H9 (cell line): ENCODE measurements at regions not wholly inside any gene's neighbourhood (a gene's known extent, or its start where the extent isn't known, plus 50 kb on each side); places are given as distances from the start of the nearest gene placed in this dataset.

Experiments used
- DNase-seq: peaks from one replicate; pipeline ENCODE4 v3.0.0-alpha.2; 2017
- H2AFZ ChIP-seq: one replicate; pipeline ENCODE4 v1.6.1; 2013; ENCODE audit warnings: mild to moderate bottlenecking, low read length, control low read depth, moderate library complexity
- H2AK5ac ChIP-seq: 2 replicates; pipeline ENCODE4 v1.6.1; 2013; ENCODE audit warnings: low read length, control low read depth, mixed read lengths; ENCODE audit not compliant: insufficient read length
- H2BK120ac ChIP-seq: one replicate; pipeline ENCODE4 v1.6.1; 2013; ENCODE audit warnings: low read depth, mild to moderate bottlenecking, low read length, control low read depth, inconsistent platforms; ENCODE audit not compliant: poor library complexity, severe bottlenecking
- H2BK12ac ChIP-seq: 2 replicates; pipeline ENCODE4 v1.6.1; 2013; ENCODE audit warnings: low read length, control low read depth, mixed read lengths, low read depth; ENCODE audit not compliant: insufficient read length
- H2BK15ac ChIP-seq: 2 replicates; pipeline ENCODE4 v1.6.1; 2013; ENCODE audit warnings: low read depth, low read length, control low read depth
- H2BK20ac ChIP-seq: one replicate; pipeline ENCODE4 v1.6.1; 2013; ENCODE audit warnings: low read depth, mild to moderate bottlenecking, low read length, control low read depth, inconsistent platforms; ENCODE audit not compliant: poor library complexity, severe bottlenecking
- H2BK5ac ChIP-seq: 2 replicates; pipeline ENCODE4 v1.6.1; 2013; ENCODE audit warnings: low read length, control low read depth, mixed read lengths; ENCODE audit not compliant: insufficient read length
- H3K14ac ChIP-seq: 2 replicates; pipeline ENCODE4 v1.6.1; 2013; ENCODE audit warnings: low read length, control low read depth; ENCODE audit not compliant: insufficient read depth
- H3K18ac ChIP-seq: 2 replicates; pipeline ENCODE4 v1.6.1; 2013; ENCODE audit warnings: low read depth, mild to moderate bottlenecking, mixed read lengths, low read length, control low read depth; ENCODE audit not compliant: insufficient read length
- H3K23ac ChIP-seq: 2 replicates; pipeline ENCODE4 v1.6.1; 2013; ENCODE audit warnings: low read length, control low read depth, mixed read lengths, low read depth; ENCODE audit not compliant: insufficient read length
- H3K23me2 ChIP-seq: 2 replicates; pipeline ENCODE4 v1.6.1; 2013; ENCODE audit warnings: low read depth, mild to moderate bottlenecking, mixed read lengths, low read length, control low read depth; ENCODE audit not compliant: insufficient read length, poor library complexity, severe bottlenecking
- H3K27ac ChIP-seq: 2 replicates; pipeline ENCODE4 v1.5.1; 2013; ENCODE audit warnings: low read length, control low read depth, mixed read lengths, low read depth; ENCODE audit not compliant: insufficient read length
- H3K27me3 ChIP-seq: 2 replicates; pipeline ENCODE4 v1.6.1; 2013; ENCODE audit warnings: low read length, control low read depth, inconsistent platforms; ENCODE audit not compliant: insufficient read depth
- H3K4ac ChIP-seq: 2 replicates; pipeline ENCODE4 v1.6.1; 2013; ENCODE audit warnings: low read depth, mild to moderate bottlenecking, control low read depth, inconsistent platforms, low read length, moderate library complexity
- H3K4me1 ChIP-seq: 2 replicates; pipeline ENCODE4 v1.6.1; 2013; ENCODE audit warnings: low read length, control low read depth, inconsistent platforms; ENCODE audit not compliant: insufficient read depth
- H3K4me2 ChIP-seq: 2 replicates; pipeline ENCODE4 v1.6.1; 2013; ENCODE audit warnings: low read length, control low read depth, mixed read lengths; ENCODE audit not compliant: insufficient read length, insufficient read depth
- H3K56ac ChIP-seq: 2 replicates; pipeline ENCODE4 v1.6.1; 2013; ENCODE audit warnings: low read depth, mild to moderate bottlenecking, mixed read lengths, low read length, control low read depth; ENCODE audit not compliant: insufficient read length
- H3K79me1 ChIP-seq: 2 replicates; pipeline ENCODE4 v1.6.1; 2013; ENCODE audit warnings: low read depth, mild to moderate bottlenecking, moderate library complexity, low read length, control low read depth, inconsistent platforms; ENCODE audit not compliant: insufficient read depth, poor library complexity, severe bottlenecking
- H3K79me2 ChIP-seq: 2 replicates; pipeline ENCODE4 v1.6.1; 2013; ENCODE audit warnings: low read length, control low read depth, inconsistent platforms; ENCODE audit not compliant: insufficient read depth
- H3K9ac ChIP-seq: 2 replicates; pipeline ENCODE4 v1.6.1; 2013; ENCODE audit warnings: low read length, control low read depth, mixed read lengths; ENCODE audit not compliant: insufficient read length; ENCODE audit errors: extremely low read depth
- H3K9me3 ChIP-seq: one replicate; pipeline ENCODE4 v1.6.1; 2013; ENCODE audit warnings: low read depth, low read length, inconsistent platforms; ENCODE audit not compliant: control insufficient read depth
- H3T11ph ChIP-seq: one replicate; pipeline ENCODE4 v1.6.1; 2013; ENCODE audit warnings: mild to moderate bottlenecking, low read length, control low read depth, inconsistent platforms
- H4K20me1 ChIP-seq: one replicate; pipeline ENCODE4 v1.6.1; 2013; ENCODE audit not compliant: control insufficient read depth, insufficient read length, insufficient read depth
- H4K5ac ChIP-seq: 2 replicates; pipeline ENCODE4 v1.6.1; 2013; ENCODE audit warnings: low read depth, mild to moderate bottlenecking, mixed read lengths, low read length, control low read depth; ENCODE audit not compliant: insufficient read length
- H4K8ac ChIP-seq: replicated peaks from 2 replicates; pipeline ENCODE4 v1.6.1; 2013; ENCODE audit warnings: low read length, control low read depth, mixed read lengths, low read depth; ENCODE audit not compliant: insufficient read length
- H4K91ac ChIP-seq: 2 replicates; pipeline ENCODE4 v1.6.1; 2013; ENCODE audit warnings: low read depth, mild to moderate bottlenecking, moderate library complexity, mixed read lengths, low read length, control low read depth; ENCODE audit not compliant: insufficient read length
- H3K27ac Mint-ChIP-seq, 3 experiments: 2 replicates in 2 of 3; 3 replicates in 1 of 3; pipeline ENCODE4 v1.8.0; 2020 to 2021; ENCODE audit warnings: mixed read lengths in 3 of 3, mild to moderate bottlenecking in 1 of 3, moderate library complexity in 1 of 3
- H3K27me3 Mint-ChIP-seq: 2 replicates; pipeline ENCODE4 v1.8.0; 2021; ENCODE audit warnings: low read depth, mild to moderate bottlenecking, moderate library complexity, mixed read lengths
- H3K36me3 Mint-ChIP-seq, 3 experiments: 2 replicates in 2 of 3; 3 replicates in 1 of 3; pipeline ENCODE4 v1.8.0; 2020 to 2021; ENCODE audit warnings: low read depth in 3 of 3, mixed read lengths in 3 of 3; ENCODE audit not compliant: insufficient read depth in 1 of 3
- H3K4me1 Mint-ChIP-seq, 2 experiments: 2 replicates each; pipeline ENCODE4 v1.8.0; 2020; ENCODE audit warnings: mixed read lengths in 2 of 2
- H3K4me3 Mint-ChIP-seq, 2 experiments: 2 replicates in 1 of 2; 3 replicates in 1 of 2; pipeline ENCODE4 v1.8.0; 2020 to 2021; ENCODE audit warnings: mild to moderate bottlenecking in 2 of 2, mixed read lengths in 2 of 2, moderate library complexity in 1 of 2
- H3K9me3 Mint-ChIP-seq, 2 experiments: 2 replicates in 1 of 2; 3 replicates in 1 of 2; pipeline ENCODE4 v1.8.0; 2020; ENCODE audit warnings: mild to moderate bottlenecking in 2 of 2, mixed read lengths in 2 of 2, moderate library complexity in 1 of 2
- CTCF ChIP-seq: fragments of 200-600 bp; sonication (generic); conservative IDR thresholded peaks from 3 replicates; pipeline ENCODE4 v1.8.0; 2021; ENCODE audit warnings: antibody characterized with exemption, mild to moderate bottlenecking
- WGBS: extraction: QIAGEN DNeasy Blood & Tissue Kit; methylation state at CpG from one replicate; pipeline ENCODE4 v1.1.7; 2013; ENCODE audit warnings: missing lambda C conversion rate, low lambda C conversion rate, mixed read lengths; ENCODE audit not compliant: insufficient read length; ENCODE audit errors: extremely low coverage; 5-methylcytosine and 5-hydroxymethylcytosine counted together

- Histone ChIP-seq H2BK15ac (no peak overlapping the region), H3K14ac (no peak overlapping the region), H4K91ac (no peak overlapping the region), H2BK20ac (no peak overlapping the region), H3K56ac (no peak overlapping the region), H4K8ac (no peak overlapping the region), H3K79me1 (no peaks in the 10 kb centered on the region), H3K79me2 (no peaks in the 10 kb centered on the region), H2BK12ac (no peak overlapping the region), H3K27me3 (no peaks in the 10 kb centered on the region), H2BK5ac (no peak overlapping the region), H3K9me3 (no peaks in the 10 kb centered on the region), H4K20me1 (no peaks in the 10 kb centered on the region), H3K4me2 (no peak overlapping the region), H2BK120ac (no peak overlapping the region), H3K9ac (no peak overlapping the region), H3K4ac (no peak overlapping the region), H3K23me2 (no peaks in the 10 kb centered on the region), H3K23ac (no peak overlapping the region), H3K4me1 (no peaks in the 10 kb centered on the region), H2AFZ (no peak overlapping the region), H3T11ph (no peak overlapping the region), H2AK5ac (no peak overlapping the region), H3K18ac (no peak overlapping the region), H4K5ac (no peak overlapping the region), H3K27ac (no peak overlapping the region)
- no peak for DNase-seq
- H3K36me3 Mint-ChIP-seq: no peaks in the 10 kb centered on the region; a peak in 1 of 7 replicates
- no peaks in the 10 kb centered on the region; a peak in 1 of 5 replicates for H3K9me3 Mint-ChIP-seq
- H3K27me3 Mint-ChIP-seq: no peaks in the 10 kb centered on the region; the same call in 1 of the 2 replicates
- WGBS: no CpG with 5 or more reads among the region's 1 CpG
- H3K4me1 Mint-ChIP-seq: peaks cover 6% of the 10 kb centered on the region in 2 experiments
- H3K27ac Mint-ChIP-seq: no peak overlapping the region
- H3K4me3 Mint-ChIP-seq: no peak overlapping the region
- TF ChIP-seq CTCF: no peak
Measured at GRCh38 chr1:208921259-208921658, 662.3 kb upstream of the CAMK1G start.
